Activated CD4-positive, alpha-beta T cell treated with anti-CD3 and anti-CD28 coated beads, Interleukin-2, Interleukin-6, amounts not matched to agents 100 ng/mL and 50 ng/mL, durations not matched to agents 16 hours and 8 hours (primary cell): ENCODE measurements at regions not wholly inside any gene's neighbourhood (a gene's known extent, or its start where the extent isn't known, plus 50 kb on each side); places are given as distances from the start of the nearest gene placed in this dataset.

Experiments used
- DNase-seq: peaks from one replicate; pipeline ENCODE4 v3.0.0-alpha.2; 2020

DNA sequence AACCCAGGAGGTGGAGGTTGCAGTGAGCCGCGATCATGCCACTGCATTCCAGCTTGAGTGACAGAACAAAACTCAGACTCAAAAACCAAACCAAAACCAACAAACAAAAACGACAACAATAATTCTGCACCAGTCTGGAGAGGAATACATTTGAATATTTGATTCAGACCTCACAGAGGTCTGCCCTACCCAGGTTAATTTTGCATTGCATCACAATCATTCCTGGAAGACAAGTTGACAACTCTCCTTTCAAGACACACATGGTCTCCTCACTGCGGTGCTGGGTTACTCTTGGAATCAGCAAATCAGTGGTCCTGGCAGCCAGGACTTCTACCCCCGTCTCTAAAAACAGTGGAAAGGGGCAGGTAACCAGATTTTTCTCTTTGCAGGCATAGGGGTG, 79.9 kb upstream of the TMTC4 start:
- no peak for DNase-seq

DNA sequence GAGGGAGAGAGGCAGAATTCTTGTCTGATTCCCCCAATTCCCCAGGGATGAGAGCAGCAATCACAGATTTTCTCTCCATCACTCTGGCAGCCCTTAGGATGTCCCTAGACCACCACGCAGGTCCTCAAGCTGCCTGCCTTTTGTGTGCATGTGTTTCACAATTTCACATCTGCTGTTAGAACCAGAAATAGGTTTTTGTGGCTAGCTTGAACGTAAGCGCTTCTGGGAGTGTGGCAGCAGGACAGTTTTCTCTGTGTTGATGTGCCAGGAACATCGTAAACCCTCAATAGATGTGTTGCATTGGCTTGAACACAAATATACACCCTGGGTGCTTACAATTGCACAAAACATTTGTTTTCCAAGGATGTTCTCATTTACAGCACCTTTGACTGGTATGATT, 78.8 kb upstream of the TMTC4 start:
- DNase-seq, result no peak

DNA sequence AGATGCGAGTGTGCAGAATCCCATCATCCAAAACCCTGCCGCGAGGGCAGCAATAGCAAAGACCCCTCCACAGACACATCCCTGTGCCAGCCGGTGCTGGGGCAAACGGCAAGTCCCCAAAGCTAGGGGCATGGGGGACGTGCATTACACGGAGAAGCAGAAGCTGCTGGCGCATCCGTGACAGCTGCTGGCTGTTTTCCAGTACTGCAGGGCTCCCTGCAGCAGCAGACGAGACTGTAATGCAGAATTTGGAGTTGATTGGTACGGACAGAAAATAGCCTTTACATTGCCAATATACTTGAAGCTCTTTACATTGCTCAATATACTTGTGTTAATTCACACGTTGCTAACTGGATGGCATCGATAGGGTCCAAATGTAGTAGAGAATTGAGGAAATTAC, 77.2 kb upstream of the TMTC4 start:
- no peak for DNase-seq

DNA sequence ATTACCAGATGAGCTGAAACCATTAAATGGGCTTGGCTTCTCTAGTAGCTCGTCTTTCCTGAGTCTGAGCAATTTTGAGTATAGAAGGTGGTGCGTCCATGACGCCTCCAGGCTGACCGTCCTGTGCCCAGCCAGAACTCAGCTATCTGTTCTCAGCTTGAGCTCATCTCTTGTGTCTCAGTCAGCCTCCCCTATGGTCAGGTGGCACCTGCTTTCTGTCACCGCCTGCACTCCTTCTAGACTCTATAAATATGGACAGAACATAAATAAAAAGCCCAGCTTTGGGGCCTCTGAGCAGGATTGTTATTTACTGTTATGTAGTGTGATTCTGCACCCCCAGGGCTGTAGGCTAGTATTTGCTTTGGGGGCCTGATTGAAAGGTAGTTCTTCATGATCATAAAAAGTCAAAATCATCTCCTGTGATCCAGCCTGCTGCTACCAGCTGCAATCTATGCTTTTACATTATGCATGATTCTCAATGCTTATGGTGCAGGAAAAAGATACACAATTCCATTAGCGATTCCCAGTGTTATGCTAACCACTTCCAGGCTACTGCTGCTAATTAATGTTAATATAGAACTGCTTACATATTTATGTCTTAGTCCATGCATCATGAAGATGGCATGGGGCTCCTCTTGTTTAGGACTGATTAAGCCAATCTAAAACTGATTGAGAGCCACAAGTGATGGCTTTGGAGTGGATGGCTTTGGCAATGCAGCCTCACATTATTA, 72.5 kb upstream of the TMTC4 start:
- DNase-seq, result no peak

DNA sequence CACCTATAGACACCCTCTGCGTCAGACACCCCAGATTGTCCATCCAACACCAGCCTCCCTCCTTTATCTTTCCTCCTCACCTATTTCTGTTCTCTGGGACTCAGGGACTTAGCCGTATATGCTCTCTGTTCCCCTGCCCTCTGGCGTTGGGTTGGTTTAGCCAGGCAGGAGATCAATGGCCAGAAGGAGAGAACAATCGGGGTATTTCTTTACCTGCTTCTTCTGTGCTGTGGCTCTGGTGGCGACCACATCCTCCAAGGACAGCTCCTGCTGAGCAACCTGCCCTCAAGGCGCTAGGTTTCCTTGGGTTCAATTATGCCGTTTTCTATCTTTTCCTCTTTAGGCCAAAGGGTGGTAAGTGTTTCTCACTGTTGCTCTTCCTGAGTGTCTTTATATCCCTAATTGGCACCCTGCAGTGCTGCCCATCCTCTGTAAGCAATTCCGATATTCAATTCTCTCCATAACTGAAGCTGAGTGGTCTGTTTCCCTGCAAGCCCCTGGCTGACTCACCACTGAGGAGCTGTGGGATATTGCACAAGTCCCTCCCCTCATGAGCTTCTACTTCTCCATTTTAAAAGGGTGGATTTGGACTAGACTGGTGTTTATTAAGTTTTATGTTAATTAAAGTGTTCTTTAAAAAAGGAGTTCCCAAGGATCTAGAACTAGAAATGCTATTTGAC, 63.7 kb upstream of the TMTC4 start:
- DNase-seq, result no peak

DNA sequence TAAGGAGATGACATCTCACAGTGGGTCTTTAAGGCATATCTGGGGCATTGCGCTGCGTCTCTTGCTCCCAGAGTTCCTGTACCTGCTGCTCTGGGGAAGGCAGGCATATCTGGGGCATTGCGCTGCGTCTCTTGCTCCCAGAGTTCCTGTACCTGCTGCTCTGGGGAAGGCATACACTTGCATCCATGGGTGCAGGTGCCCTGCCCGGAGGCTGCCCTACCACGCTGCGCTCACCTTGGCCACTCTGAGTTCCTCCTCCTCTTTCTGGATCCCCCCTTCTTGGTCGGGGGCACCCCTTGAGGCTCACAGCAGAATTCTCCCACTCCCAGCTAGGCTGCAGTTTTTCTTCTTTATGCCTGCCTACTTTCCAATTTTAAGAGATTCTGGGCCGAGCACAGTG, 60.9 kb upstream of the TMTC4 start:
- DNase-seq, result no peak

DNA sequence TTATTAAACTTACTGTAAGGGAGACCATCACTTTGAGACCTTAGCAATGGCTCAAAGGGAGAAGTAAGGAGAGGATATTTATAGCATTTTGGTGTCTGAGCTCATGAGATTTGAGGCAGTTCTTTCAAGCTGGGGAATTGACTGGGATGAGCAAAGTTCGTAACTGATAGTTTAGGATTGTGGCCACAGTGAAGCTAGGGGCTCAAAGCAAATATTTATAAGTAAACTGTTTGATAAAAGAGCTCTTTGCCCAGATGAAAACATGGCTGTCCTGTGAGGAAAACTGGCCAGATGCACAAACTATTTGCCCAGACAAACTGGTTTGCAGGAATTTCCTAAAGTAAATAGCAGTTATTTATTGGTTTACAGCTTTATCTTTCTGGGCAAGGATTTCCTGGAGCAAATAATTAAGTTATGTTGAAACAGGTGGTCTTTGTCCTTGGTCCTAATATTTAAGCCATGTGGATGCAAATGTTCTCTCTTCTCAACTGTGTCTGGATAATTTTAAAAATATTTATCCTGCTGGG, 59.7 kb upstream of the TMTC4 start:
- DNase-seq, result no peak

DNA sequence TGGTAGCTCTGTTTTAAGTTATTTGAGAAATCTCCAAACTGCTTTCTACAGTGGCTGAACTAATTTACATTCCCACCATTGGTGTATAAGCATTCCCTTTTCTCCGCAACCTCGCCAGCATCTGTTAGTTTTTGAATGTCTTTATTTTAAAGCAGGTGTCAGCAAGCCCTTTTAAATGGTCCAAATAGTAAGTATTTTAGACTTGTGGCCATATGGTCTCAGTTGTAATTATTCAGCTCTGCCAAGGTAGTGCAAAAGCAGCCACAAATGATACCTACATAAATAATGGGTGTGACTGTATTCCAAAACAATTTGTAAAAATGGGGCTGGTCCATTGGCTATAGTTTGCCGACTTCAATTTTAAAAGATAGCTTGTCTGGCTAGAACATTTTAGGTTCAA, 58.7 kb upstream of the TMTC4 start:
- no peak for DNase-seq

DNA sequence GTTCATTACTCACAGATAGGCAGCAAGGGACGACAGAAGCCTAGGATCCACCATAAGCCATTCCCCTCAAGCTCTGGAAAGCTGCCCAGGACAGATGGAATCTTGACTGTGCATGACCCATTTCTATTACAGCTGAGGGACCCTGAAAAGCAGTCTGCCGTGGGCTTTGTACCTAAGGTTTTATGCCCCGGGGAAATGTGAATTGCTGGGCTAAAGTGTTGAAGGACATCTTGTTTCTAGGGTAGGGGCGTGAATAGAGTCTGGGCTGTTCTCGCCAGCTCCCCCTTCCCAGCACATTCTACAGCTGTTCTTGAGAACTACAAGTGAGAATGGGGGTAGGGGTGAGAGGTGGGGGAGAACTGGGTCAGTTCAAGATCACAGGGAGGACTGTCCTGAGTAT, 53.6 kb upstream of the TMTC4 start:
- DNase-seq, result no peak

DNA sequence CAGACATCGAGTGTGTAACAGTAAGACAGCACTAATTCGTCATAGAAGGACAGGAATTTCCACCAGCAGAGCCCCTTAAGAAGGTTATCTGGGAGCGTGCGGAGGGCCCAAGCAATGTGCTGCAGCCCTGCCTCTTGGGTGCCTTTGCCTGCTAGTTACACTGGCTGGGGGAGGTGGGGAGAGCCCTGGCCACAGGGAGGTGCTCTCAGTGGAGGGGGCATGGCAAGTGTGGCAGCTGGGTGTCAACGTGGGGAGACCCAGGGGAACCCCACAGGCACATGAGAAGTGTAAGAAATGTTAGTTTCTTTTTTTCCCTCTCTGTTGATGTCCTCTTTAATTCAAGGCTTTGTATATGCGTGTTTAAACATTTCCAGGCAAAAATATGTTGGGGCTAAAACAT, 50.9 kb upstream of the TMTC4 start:
- DNase-seq, result no peak

DNA sequence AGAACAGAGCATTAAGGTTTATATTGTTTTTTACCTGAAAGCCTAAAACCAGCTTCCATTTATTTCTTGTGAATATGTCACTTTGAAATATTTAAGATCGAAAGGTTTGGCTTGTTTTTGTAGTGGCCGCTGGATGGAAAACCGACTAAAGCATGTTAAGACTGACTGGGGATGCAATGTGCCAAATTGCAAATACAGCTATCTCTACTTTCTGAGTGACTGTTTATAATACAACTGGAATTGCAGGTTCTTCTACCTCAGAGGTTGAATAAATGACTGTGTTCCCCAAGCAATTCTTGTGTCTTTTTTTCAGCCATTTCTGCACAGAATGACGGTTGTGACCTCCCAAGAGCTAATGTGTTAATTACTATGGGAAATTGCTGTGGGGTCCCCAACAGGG, 50.0 kb upstream of the TMTC4 start:
- DNase-seq, result no peak
